HepG2 (cell line): ENCODE measurements at regions not wholly inside any gene's neighbourhood (a gene's known extent, or its start where the extent isn't known, plus 50 kb on each side); places are given as distances from the start of the nearest gene placed in this dataset.

Experiments used
- CTCF ChIP-seq: sonication (generic); formaldehyde crosslinking; IDR thresholded peaks from 2 replicates; pipeline ENCODE4 v1.5.0; 2020; ENCODE audit warnings: mild to moderate bottlenecking, missing genetic modification reagents, moderate library complexity
- EZH2 ChIP-seq: conservative IDR thresholded peaks from 2 replicates; pipeline ENCODE4 v1.6.1; 2012; ENCODE audit warnings: mild to moderate bottlenecking, low read depth, low read length, moderate library complexity
- MYC ChIP-seq: sonication (generic); formaldehyde crosslinking; IDR thresholded peaks from 2 replicates; pipeline ENCODE4 v1.9.0; 2021; ENCODE audit warnings: missing genetic modification reagents, borderline replicate concordance
- NFYB ChIP-seq: sonication (generic); formaldehyde crosslinking; IDR thresholded peaks from 2 replicates; pipeline ENCODE4 v1.4.0; 2020; ENCODE audit warnings: missing genetic modification reagents
- TAF1 ChIP-seq: sonication (generic); formaldehyde crosslinking; IDR thresholded peaks from 2 replicates; pipeline ENCODE4 v1.4.0; 2020; ENCODE audit warnings: missing genetic modification reagents
- ZNF143 ChIP-seq: sonication (generic); formaldehyde crosslinking; IDR thresholded peaks from 2 replicates; pipeline ENCODE4 v1.4.0; 2020; ENCODE audit warnings: missing genetic modification reagents
- ZNF24 ChIP-seq: fragments of 450-650 bp; IDR thresholded peaks from 2 replicates; pipeline ENCODE4 v1.6.1; 2017; ENCODE audit warnings: antibody characterized with exemption, mild to moderate bottlenecking
- TF ChIP-seq, protein P1 (sequence below): sonication (generic); formaldehyde crosslinking; IDR thresholded peaks from 2 replicates; pipeline ENCODE4 v1.4.0; 2020; ENCODE audit warnings: missing genetic modification reagents, borderline replicate concordance
- TF ChIP-seq, protein P2 (sequence below): sonication (generic); formaldehyde crosslinking; IDR thresholded peaks from 2 replicates; pipeline ENCODE4 v1.8.1; 2023; ENCODE audit warnings: missing genetic modification reagents, inconsistent platforms, borderline replicate concordance

GRCh38 chr7:40916813-40917212, 782.0 kb downstream of the SUGCT start:
- TF ChIP-seq CTCF, result no peak
- no peak for TF ChIP-seq MYC (CRISPR knock-in tag)
- no peak for TF ChIP-seq TAF1 (CRISPR knock-in tag)
- no peak for TF ChIP-seq ZNF24
- TF ChIP-seq, protein P1, sequence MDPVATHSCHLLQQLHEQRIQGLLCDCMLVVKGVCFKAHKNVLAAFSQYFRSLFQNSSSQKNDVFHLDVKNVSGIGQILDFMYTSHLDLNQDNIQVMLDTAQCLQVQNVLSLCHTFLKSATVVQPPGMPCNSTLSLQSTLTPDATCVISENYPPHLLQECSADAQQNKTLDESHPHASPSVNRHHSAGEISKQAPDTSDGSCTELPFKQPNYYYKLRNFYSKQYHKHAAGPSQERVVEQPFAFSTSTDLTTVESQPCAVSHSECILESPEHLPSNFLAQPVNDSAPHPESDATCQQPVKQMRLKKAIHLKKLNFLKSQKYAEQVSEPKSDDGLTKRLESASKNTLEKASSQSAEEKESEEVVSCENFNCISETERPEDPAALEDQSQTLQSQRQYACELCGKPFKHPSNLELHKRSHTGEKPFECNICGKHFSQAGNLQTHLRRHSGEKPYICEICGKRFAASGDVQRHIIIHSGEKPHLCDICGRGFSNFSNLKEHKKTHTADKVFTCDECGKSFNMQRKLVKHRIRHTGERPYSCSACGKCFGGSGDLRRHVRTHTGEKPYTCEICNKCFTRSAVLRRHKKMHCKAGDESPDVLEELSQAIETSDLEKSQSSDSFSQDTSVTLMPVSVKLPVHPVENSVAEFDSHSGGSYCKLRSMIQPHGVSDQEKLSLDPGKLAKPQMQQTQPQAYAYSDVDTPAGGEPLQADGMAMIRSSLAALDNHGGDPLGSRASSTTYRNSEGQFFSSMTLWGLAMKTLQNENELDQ, result no peak
- no peak for TF ChIP-seq NFYB
- no peak for TF ChIP-seq EZH2
- no peak for TF ChIP-seq ZNF143 (CRISPR knock-in tag)
- TF ChIP-seq, protein P2, sequence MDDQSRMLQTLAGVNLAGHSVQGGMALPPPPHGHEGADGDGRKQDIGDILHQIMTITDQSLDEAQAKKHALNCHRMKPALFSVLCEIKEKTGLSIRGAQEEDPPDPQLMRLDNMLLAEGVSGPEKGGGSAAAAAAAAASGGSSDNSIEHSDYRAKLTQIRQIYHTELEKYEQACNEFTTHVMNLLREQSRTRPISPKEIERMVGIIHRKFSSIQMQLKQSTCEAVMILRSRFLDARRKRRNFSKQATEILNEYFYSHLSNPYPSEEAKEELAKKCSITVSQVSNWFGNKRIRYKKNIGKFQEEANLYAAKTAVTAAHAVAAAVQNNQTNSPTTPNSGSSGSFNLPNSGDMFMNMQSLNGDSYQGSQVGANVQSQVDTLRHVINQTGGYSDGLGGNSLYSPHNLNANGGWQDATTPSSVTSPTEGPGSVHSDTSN (CRISPR knock-in tag), result no peak
